Loucy (cell line): ENCODE measurements at regions not wholly inside any gene's neighbourhood (a gene's known extent, or its start where the extent isn't known, plus 50 kb on each side); places are given as distances from the start of the nearest gene placed in this dataset.

Experiments used
- H2AFZ ChIP-seq: fragments of 200-600 bp; sonication (generic); 2 replicates; pipeline ENCODE4 v1.6.0; 2016; ENCODE audit warnings: antibody characterized with exemption, mild to moderate bottlenecking, low read length, moderate library complexity
- H3F3A ChIP-seq: fragments of 200-600 bp; 2 replicates; pipeline ENCODE4 v1.6.0; 2016; ENCODE audit warnings: antibody characterized with exemption, low read depth, mild to moderate bottlenecking
- H3K27me3 ChIP-seq: fragments of 200-600 bp; sonication (generic); 2 replicates; pipeline ENCODE4 v1.6.1; 2014; ENCODE audit warnings: low read length, mild to moderate bottlenecking; ENCODE audit not compliant: insufficient read depth, poor library complexity, severe bottlenecking
- H3K36me3 ChIP-seq: fragments of 200-600 bp; sonication (generic); 2 replicates; pipeline ENCODE4 v1.6.1; 2016; ENCODE audit warnings: low read length; ENCODE audit not compliant: insufficient read depth
- H3K4me1 ChIP-seq: fragments of 200-600 bp; sonication (generic); 2 replicates; pipeline ENCODE4 v1.5.1; 2014; ENCODE audit warnings: low read length, mild to moderate bottlenecking; ENCODE audit not compliant: insufficient read depth, poor library complexity, severe bottlenecking
- H3K4me2 ChIP-seq: fragments of 200-600 bp; sonication (generic); 2 replicates; pipeline ENCODE4 v1.6.0; 2014; ENCODE audit warnings: antibody characterized with exemption, low read length, low read depth, mild to moderate bottlenecking; ENCODE audit not compliant: poor library complexity, severe bottlenecking
- H3K4me3 ChIP-seq: fragments of 200-600 bp; sonication (generic); 2 replicates; pipeline ENCODE4 v1.5.1; 2014; ENCODE audit warnings: low read length, mild to moderate bottlenecking, mixed read lengths; ENCODE audit not compliant: poor library complexity, severe bottlenecking
- H3K79me2 ChIP-seq: fragments of 200-600 bp; sonication (generic); 2 replicates; pipeline ENCODE4 v1.6.1; 2014; ENCODE audit warnings: low read length; ENCODE audit not compliant: insufficient read depth
- H3K9ac ChIP-seq: fragments of 200-600 bp; sonication (generic); 2 replicates; pipeline ENCODE4 v1.6.0; 2014; ENCODE audit warnings: mild to moderate bottlenecking, low read depth, low read length, moderate library complexity; ENCODE audit not compliant: poor library complexity, severe bottlenecking
- H3K9me2 ChIP-seq: fragments of 200-600 bp; sonication (generic); replicated peaks from 2 replicates; pipeline ENCODE4 v1.6.1; 2016; ENCODE audit warnings: low read depth, low read length, mixed read lengths
- H3K9me3 ChIP-seq: fragments of 200-600 bp; sonication (generic); 2 replicates; pipeline ENCODE4 v1.6.1; 2014; ENCODE audit warnings: mild to moderate bottlenecking, antibody characterized with exemption, low read length, low read depth; ENCODE audit not compliant: insufficient read depth
- H4K20me1 ChIP-seq: fragments of 200-600 bp; sonication (generic); 2 replicates; pipeline ENCODE4 v1.6.0; 2014; ENCODE audit warnings: antibody characterized with exemption, low read length, mild to moderate bottlenecking; ENCODE audit not compliant: insufficient read depth, poor library complexity, severe bottlenecking
- CTCF ChIP-seq: fragments of 200-600 bp; sonication (generic); conservative IDR thresholded peaks from 2 replicates; pipeline ENCODE4 v1.5.1; 2014; ENCODE audit warnings: mild to moderate bottlenecking, antibody characterized with exemption, low read length
- EZH2phosphoT487 ChIP-seq: fragments of 200-600 bp; IDR thresholded peaks from 2 replicates; pipeline ENCODE4 v1.6.1; 2018; ENCODE audit warnings: antibody characterized with exemption, mild to moderate bottlenecking, moderate library complexity, borderline replicate concordance

- H3K9me3 ChIP-seq, result no peaks in the 10 kb centered on the region
- no peak overlapping the region for H3K4me2 ChIP-seq
- no peak overlapping the region for H2AFZ ChIP-seq
- TF ChIP-seq EZH2phosphoT487, result no peak
- TF ChIP-seq CTCF, result no peak
- no peaks in the 10 kb centered on the region for H3K27me3 ChIP-seq
- H3K9ac ChIP-seq, result no peak overlapping the region
- H3K9me2 ChIP-seq, result no peaks in the 10 kb centered on the region
- H4K20me1 ChIP-seq, result no peaks in the 10 kb centered on the region
- H3K4me3 ChIP-seq, result no peak overlapping the region
- H3K4me1 ChIP-seq, result peaks cover 5% of the 10 kb centered on the region
- H3F3A ChIP-seq, result no peaks in the 10 kb centered on the region
- H3K79me2 ChIP-seq, result no peaks in the 10 kb centered on the region
- H3K36me3 ChIP-seq, result no peaks in the 10 kb centered on the region
Observed at GRCh38 chr1:53390261-53390660, 62.4 kb upstream of the LRP8 start.

- Histone ChIP-seq H3K9ac (no peak overlapping the region), H3K4me1 (peaks cover 2% of the 10 kb centered on the region)
Observed at GRCh38 chr1:53390736-53391135, 62.9 kb upstream of the LRP8 start.

GRCh38 chr1:53391296-53391695, 63.4 kb upstream of the LRP8 start:
- no peaks in the 10 kb centered on the region for H3K79me2 ChIP-seq
- no peak overlapping the region for H3K9ac ChIP-seq

More at GRCh38 chr1:53390736-53391135, 62.9 kb upstream of the LRP8 start:
- H3K4me3 ChIP-seq, result no peak overlapping the region
- H3K9me2 ChIP-seq, result no peaks in the 10 kb centered on the region
- no peaks in the 10 kb centered on the region for H3K9me3 ChIP-seq
- H3K27me3 ChIP-seq, result no peaks in the 10 kb centered on the region
- no peaks in the 10 kb centered on the region for H3F3A ChIP-seq
- H2AFZ ChIP-seq, result no peak overlapping the region
- no peaks in the 10 kb centered on the region for H3K36me3 ChIP-seq
- no peak for TF ChIP-seq CTCF
- TF ChIP-seq EZH2phosphoT487, result no peak
- H4K20me1 ChIP-seq, result no peaks in the 10 kb centered on the region
- H3K4me2 ChIP-seq, result no peak overlapping the region
- no peaks in the 10 kb centered on the region for H3K79me2 ChIP-seq

More at GRCh38 chr1:53391296-53391695, 63.4 kb upstream of the LRP8 start:
- no peak overlapping the region for H3K4me3 ChIP-seq
- H3K9me2 ChIP-seq, result no peaks in the 10 kb centered on the region
- H3K4me1 ChIP-seq, result no peaks in the 10 kb centered on the region
- TF ChIP-seq CTCF (no peak), EZH2phosphoT487 (no peak)
- no peaks in the 10 kb centered on the region for H3K36me3 ChIP-seq
- H4K20me1 ChIP-seq, result no peaks in the 10 kb centered on the region
- no peaks in the 10 kb centered on the region for H3F3A ChIP-seq
- H3K4me2 ChIP-seq, result no peak overlapping the region
- H3K27me3 ChIP-seq, result no peaks in the 10 kb centered on the region
- H2AFZ ChIP-seq, result no peak overlapping the region
- H3K9me3 ChIP-seq, result no peaks in the 10 kb centered on the region
